ENCODE measurements at regions not wholly inside any gene's neighbourhood (a gene's known extent, or its start where the extent isn't known, plus 50 kb on each side); places are given as distances from the start of the nearest gene placed in this dataset.

DNA sequence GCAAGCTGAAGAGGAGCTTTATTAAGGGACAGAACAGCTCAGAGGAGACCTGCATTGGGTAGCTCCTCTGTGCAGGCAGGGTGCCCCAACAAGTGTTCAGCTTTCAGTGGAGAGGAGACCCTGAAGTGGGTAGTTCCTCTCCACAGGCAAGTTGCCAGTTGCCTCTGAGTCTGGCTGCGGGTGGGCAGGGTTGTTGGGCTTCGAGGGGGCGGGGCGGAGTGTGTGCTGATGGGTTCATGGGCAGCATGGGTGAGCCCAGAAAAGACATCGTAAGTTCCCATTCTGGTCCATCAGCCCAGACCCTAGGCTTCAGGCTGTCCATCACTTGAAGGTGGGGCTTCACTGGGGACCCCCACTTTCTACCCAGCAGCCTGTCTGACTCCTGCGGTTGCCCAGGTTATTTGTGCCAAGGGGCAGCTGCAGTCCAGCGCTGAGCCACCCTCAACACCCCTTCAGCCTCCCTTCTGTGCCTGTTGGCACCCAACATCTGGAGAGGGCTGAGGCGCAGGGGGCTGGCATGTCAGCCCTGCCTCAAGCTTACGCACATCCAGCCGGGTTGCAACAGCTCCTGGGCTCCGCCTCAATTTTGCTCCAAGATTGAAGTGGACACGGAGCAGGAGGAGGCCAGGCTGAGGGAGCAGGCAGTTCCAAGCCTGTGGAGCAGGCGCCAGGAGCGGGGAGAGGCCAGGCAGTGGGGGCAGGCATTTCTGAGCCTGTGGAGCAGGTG is 350.5 kb upstream of the PCDH20 start:
- no peaks in the 10 kb centered on the region for H3K27me3 ChIP-seq (ENCODE audit: control insufficient read depth, insufficient read depth, low read length)
- H3K4me1 ChIP-seq (ENCODE audit: control insufficient read depth, insufficient read depth, low read length) = no peaks in the 10 kb centered on the region
- no peak overlapping the region for H3K27ac ChIP-seq (ENCODE audit: low read depth, low read length)
- no peak overlapping the region for H3K4me3 ChIP-seq (ENCODE audit: low read depth, low read length)
- H3K9me3 ChIP-seq (ENCODE audit: control insufficient read depth, insufficient read depth, low read depth, low read length) = no peaks in the 10 kb centered on the region
- H3K9ac ChIP-seq (ENCODE audit: low read length) = no peak overlapping the region
- no peaks in the 10 kb centered on the region for H3K36me3 ChIP-seq (ENCODE audit: control insufficient read depth, insufficient read depth, low read length)

DNA sequence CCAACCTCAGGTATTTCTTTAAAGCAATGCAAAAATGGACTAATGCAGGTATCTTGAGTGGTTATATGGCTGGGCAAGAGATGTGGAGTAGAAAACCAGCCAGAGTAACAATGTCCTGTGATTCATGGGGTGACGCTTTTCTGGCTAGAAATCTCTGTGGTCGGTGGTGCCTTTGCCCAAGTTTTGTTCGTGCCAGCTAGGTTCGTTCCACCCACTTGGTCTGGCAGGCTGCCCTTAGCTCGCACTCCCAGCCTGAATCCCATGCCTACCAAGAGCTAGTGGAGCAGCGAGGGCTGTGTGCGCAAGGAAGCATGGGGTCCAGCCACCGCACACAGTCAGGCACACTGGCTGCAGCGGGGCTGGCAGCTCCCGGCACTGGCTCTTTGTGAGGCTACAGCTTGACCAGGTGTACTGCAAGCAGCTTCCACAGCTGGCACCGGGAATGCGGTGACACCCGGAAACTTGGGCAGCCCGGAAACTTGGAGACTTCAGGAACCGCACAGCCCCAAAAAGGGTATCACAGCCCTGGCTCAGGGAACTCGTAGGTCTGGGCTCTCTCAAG is 349.6 kb upstream of the PCDH20 start:
- H3K36me3 ChIP-seq (ENCODE audit: control insufficient read depth, insufficient read depth, low read length) = no peaks in the 10 kb centered on the region
- H3K27ac ChIP-seq (ENCODE audit: low read depth, low read length) = no peak overlapping the region
- no peaks in the 10 kb centered on the region for H3K4me1 ChIP-seq (ENCODE audit: control insufficient read depth, insufficient read depth, low read length)

DNA sequence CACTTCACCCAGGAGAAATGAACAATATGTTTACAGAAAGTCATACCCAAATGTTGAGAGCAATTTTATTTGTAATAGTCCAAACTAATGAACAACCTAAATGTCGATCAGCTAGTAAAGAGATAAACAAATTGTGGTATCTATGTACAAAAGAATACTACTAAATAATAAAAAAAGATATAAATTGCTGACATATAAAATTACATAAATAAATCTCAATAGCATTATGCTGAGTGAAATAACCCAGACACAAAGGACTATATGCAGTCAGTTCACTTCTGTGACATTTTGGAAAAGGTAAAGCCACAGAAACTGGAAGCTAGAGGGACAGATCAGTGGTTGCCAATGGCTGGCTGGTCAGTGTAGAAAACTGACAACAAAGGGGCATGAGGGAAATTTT is 346.0 kb upstream of the PCDH20 start:
- Histone ChIP-seq H3K9me3 (ENCODE audit: control insufficient read depth, insufficient read depth, low read depth, low read length) (no peaks in the 10 kb centered on the region), H3K9ac (ENCODE audit: low read length) (no peak overlapping the region), H3K4me1 (ENCODE audit: control insufficient read depth, insufficient read depth, low read length) (no peaks in the 10 kb centered on the region), H3K4me3 (ENCODE audit: low read depth, low read length) (no peak overlapping the region), H3K27ac (ENCODE audit: low read depth, low read length) (no peak overlapping the region), H3K36me3 (ENCODE audit: control insufficient read depth, insufficient read depth, low read length) (no peaks in the 10 kb centered on the region), H3K27me3 (ENCODE audit: control insufficient read depth, insufficient read depth, low read length) (no peaks in the 10 kb centered on the region)

More for the DNA sequence above, 349.6 kb upstream of the PCDH20 start:
- H3K27me3 ChIP-seq (ENCODE audit: control insufficient read depth, insufficient read depth, low read length) = no peaks in the 10 kb centered on the region
- H3K4me3 ChIP-seq (ENCODE audit: low read depth, low read length) = no peak overlapping the region
- no peak overlapping the region for H3K9ac ChIP-seq (ENCODE audit: low read length)
- no peaks in the 10 kb centered on the region for H3K9me3 ChIP-seq (ENCODE audit: control insufficient read depth, insufficient read depth, low read depth, low read length)

DNA sequence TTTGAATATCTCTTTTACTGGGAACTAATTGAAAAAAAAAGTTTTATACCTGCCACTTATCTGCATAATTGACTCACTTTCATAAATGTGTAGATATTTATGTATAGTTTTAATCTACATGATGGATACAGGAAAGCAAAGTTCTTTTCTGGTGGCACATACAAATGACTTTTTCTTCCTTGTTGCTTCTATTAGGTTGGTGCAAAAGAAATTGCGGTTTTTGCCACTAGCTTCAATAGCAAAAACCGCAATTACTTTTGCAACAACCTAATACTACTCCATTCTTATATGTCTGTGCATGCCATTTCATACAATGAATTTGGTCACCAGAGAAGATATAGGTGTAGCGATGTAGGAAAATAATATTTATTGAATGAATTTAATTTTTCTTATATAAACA is 344.5 kb upstream of the PCDH20 start:
- Histone ChIP-seq H3K27ac (ENCODE audit: low read depth, low read length) (no peak overlapping the region), H3K36me3 (ENCODE audit: control insufficient read depth, insufficient read depth, low read length) (no peaks in the 10 kb centered on the region), H3K4me3 (ENCODE audit: low read depth, low read length) (no peak overlapping the region), H3K9me3 (ENCODE audit: control insufficient read depth, insufficient read depth, low read depth, low read length) (peaks cover 4% of the 10 kb centered on the region; the same call in 1 of the 2 replicates), H3K27me3 (ENCODE audit: control insufficient read depth, insufficient read depth, low read length) (no peaks in the 10 kb centered on the region), H3K4me1 (ENCODE audit: control insufficient read depth, insufficient read depth, low read length) (no peaks in the 10 kb centered on the region), H3K9ac (ENCODE audit: low read length) (no peak overlapping the region)

DNA sequence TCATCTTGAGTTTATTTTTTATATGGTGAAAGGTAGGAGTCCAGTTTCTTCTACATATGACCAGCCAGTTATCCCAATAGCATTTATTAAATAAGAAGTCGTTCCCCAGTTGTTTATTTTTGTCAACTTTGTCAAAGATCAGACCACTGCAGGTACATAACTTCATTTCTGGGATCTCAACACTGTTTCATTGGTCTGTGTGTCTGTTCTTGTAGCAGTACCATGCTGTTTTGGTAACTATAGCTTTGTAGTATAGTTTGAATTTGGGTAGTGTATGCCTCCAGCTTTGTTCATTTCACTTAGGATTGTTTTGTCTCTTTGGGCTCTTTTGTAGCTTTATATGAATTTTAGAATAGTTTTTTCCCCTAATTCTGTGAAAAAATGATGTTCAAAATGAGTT is 340.4 kb upstream of the PCDH20 start:
- Histone ChIP-seq H3K27me3 (ENCODE audit: control insufficient read depth, insufficient read depth, low read length) (no peaks in the 10 kb centered on the region), H3K27ac (ENCODE audit: low read depth, low read length) (no peak overlapping the region), H3K9me3 (ENCODE audit: control insufficient read depth, insufficient read depth, low read depth, low read length) (peaks cover 4% of the 10 kb centered on the region; the same call in 1 of the 2 replicates), H3K4me1 (ENCODE audit: control insufficient read depth, insufficient read depth, low read length) (no peaks in the 10 kb centered on the region), H3K4me3 (ENCODE audit: low read depth, low read length) (no peak overlapping the region), H3K9ac (ENCODE audit: low read length) (no peak overlapping the region), H3K36me3 (ENCODE audit: control insufficient read depth, insufficient read depth, low read length) (no peaks in the 10 kb centered on the region)

DNA sequence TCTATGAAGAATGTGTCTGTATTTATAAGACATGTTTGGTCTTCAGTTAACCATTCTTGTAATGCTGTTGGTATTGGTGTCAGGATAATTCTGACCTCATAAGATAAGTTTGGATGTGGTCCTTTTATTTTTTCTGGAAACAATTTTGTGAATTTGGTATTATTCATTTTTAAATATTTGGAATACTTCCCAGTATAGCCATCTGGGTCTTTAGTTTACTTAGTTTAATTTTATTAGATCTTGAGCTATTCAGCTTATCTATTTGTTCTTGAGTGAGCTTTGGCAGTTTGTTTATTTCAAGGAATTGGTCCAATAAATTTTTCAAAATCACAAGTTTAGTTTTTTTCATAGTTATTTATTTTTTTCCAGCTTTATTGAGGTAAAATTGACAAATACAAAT is 335.4 kb upstream of the PCDH20 start:
- Histone ChIP-seq H3K4me1 (ENCODE audit: control insufficient read depth, insufficient read depth, low read length) (no peaks in the 10 kb centered on the region), H3K27me3 (ENCODE audit: control insufficient read depth, insufficient read depth, low read length) (no peaks in the 10 kb centered on the region; the same call in 1 of the 2 replicates), H3K27ac (ENCODE audit: low read depth, low read length) (no peak overlapping the region), H3K9me3 (ENCODE audit: control insufficient read depth, insufficient read depth, low read depth, low read length) (peaks cover 2% of the 10 kb centered on the region; the same call in 1 of the 2 replicates), H3K36me3 (ENCODE audit: control insufficient read depth, insufficient read depth, low read length) (no peaks in the 10 kb centered on the region), H3K4me3 (ENCODE audit: low read depth, low read length) (no peak overlapping the region), H3K9ac (ENCODE audit: low read length) (no peak overlapping the region)

DNA sequence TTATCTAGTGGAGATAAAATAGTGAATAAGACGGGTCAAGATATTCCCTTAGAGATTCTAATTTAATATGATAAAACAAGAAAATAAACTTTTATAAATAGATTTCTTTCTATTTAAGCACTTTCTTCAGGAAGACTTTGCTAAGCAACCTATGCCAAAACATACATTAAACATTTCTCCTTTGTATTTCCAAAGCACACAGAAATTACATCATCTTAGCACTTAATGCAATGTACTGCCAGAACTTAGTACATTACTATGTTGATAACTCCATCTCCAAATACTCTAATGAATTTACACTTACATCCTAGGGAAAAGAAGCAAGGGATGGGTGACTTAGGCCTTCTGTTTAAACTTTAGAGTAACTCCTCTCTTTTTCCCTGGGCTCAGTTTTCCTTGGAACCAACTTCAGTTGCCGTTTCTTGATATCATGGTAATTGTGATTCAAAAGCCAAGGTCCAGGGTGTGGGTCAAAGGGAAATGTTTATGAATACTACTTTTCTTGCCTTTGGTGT is 322.6 kb upstream of the PCDH20 start:
- Histone ChIP-seq H3K4me3 (ENCODE audit: low read depth, low read length) (no peak overlapping the region), H3K27ac (ENCODE audit: low read depth, low read length) (no peak overlapping the region), H3K27me3 (ENCODE audit: control insufficient read depth, insufficient read depth, low read length) (no peaks in the 10 kb centered on the region)

DNA sequence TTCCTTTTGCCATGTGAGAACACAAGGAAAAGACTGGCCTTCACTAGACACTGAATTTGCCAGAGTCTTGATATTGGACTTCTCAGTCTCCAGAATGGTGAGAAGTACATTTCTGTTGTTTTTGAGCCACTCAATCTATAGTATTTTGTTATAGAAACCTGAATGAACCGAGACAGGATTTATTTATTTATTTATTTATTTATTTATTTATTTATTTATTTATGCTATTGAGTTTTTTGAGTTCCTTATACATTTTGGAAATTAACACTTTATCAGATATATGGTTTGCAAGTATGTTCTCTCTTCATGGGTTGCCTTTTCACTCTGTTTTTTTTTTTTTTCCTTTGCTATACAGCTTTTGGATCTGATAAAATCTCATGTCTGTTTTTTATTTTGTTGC is 319.0 kb upstream of the PCDH20 start:
- Histone ChIP-seq H3K27ac (ENCODE audit: low read depth, low read length) (no peak overlapping the region), H3K27me3 (ENCODE audit: control insufficient read depth, insufficient read depth, low read length) (no peaks in the 10 kb centered on the region)

More for the DNA sequence above, 322.6 kb upstream of the PCDH20 start:
- Histone ChIP-seq H3K9ac (ENCODE audit: low read length) (no peak overlapping the region), H3K36me3 (ENCODE audit: control insufficient read depth, insufficient read depth, low read length) (no peaks in the 10 kb centered on the region), H3K4me1 (ENCODE audit: control insufficient read depth, insufficient read depth, low read length) (no peaks in the 10 kb centered on the region), H3K9me3 (ENCODE audit: control insufficient read depth, insufficient read depth, low read depth, low read length) (no peaks in the 10 kb centered on the region)

DNA sequence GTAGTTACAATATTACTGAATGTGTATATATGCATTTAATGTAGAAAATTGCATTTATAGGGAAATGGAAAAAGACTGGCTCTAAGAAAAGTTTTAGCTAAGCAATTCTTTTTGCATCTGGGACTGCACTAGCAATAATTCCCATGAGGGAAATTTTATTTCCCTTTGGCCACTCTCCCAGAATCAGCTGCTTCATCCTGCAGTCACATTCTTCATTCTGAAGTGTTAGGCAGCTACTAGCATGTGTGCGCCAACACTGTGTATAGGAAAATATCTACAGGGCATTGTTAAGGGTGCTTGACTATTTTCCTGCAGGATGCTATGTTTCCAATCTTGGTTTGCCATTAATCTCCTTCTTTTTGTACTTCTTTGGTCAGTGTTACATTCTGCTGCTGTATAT is 312.8 kb upstream of the PCDH20 start:
- Histone ChIP-seq H3K9ac (ENCODE audit: low read length) (no peak overlapping the region), H3K36me3 (ENCODE audit: control insufficient read depth, insufficient read depth, low read length) (no peaks in the 10 kb centered on the region), H3K4me3 (ENCODE audit: low read depth, low read length) (no peak overlapping the region), H3K27me3 (ENCODE audit: control insufficient read depth, insufficient read depth, low read length) (no peaks in the 10 kb centered on the region), H3K27ac (ENCODE audit: low read depth, low read length) (no peak overlapping the region), H3K4me1 (ENCODE audit: control insufficient read depth, insufficient read depth, low read length) (no peaks in the 10 kb centered on the region), H3K9me3 (ENCODE audit: control insufficient read depth, insufficient read depth, low read depth, low read length) (no peaks in the 10 kb centered on the region)

More for the DNA sequence above, 319.0 kb upstream of the PCDH20 start:
- no peak overlapping the region for H3K9ac ChIP-seq (ENCODE audit: low read length)
- no peaks in the 10 kb centered on the region for H3K9me3 ChIP-seq (ENCODE audit: control insufficient read depth, insufficient read depth, low read depth, low read length)
- no peaks in the 10 kb centered on the region for H3K36me3 ChIP-seq (ENCODE audit: control insufficient read depth, insufficient read depth, low read length)
- no peak overlapping the region for H3K4me3 ChIP-seq (ENCODE audit: low read depth, low read length)
- no peaks in the 10 kb centered on the region for H3K4me1 ChIP-seq (ENCODE audit: control insufficient read depth, insufficient read depth, low read length)

DNA sequence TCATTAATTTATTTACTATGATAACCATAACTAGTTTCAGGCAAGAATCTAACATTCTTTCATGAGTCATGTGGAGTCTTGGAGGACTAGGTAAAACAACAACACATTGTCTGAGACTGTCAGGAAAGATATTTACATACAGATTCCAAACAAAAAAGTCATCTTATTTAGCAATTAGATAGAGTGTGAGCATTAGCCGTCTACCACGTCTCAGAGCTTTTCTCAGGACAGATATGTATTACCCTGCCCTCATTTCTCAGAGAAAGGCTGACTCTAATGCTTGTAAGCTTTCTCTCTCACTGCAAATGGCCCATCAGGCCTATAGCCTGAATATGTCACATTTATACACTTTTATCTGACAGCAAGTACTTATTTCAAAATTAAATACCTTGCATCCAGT is 312.1 kb upstream of the PCDH20 start:
- Histone ChIP-seq H3K4me1 (ENCODE audit: control insufficient read depth, insufficient read depth, low read length) (no peaks in the 10 kb centered on the region), H3K36me3 (ENCODE audit: control insufficient read depth, insufficient read depth, low read length) (no peaks in the 10 kb centered on the region), H3K4me3 (ENCODE audit: low read depth, low read length) (no peak overlapping the region), H3K27me3 (ENCODE audit: control insufficient read depth, insufficient read depth, low read length) (no peaks in the 10 kb centered on the region), H3K9ac (ENCODE audit: low read length) (no peak overlapping the region), H3K27ac (ENCODE audit: low read depth, low read length) (no peak overlapping the region), H3K9me3 (ENCODE audit: control insufficient read depth, insufficient read depth, low read depth, low read length) (no peaks in the 10 kb centered on the region)

DNA sequence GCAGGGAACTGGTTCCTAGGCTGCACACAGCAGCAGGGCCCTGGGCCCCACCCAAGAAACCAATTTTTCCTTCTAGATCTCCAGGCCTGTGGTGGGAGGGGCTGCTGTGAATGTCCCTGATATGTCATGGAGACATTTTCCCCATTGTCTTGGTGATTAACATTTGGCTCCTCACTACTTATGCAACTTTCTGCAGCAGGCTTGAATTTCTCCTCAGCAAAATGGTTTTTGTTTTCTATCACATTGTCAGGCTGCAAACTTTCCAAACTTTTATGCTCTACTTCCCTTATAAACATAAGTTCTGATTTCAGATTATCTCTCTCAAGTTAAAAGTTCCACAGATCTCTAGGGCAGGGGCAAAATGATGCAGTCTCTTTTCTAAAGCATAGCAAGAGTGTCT is 310.2 kb upstream of the PCDH20 start:
- H3K9ac ChIP-seq (ENCODE audit: low read length) = no peak overlapping the region
- no peak overlapping the region for H3K27ac ChIP-seq (ENCODE audit: low read depth, low read length)
- H3K36me3 ChIP-seq (ENCODE audit: control insufficient read depth, insufficient read depth, low read length) = no peaks in the 10 kb centered on the region
- no peaks in the 10 kb centered on the region for H3K4me1 ChIP-seq (ENCODE audit: control insufficient read depth, insufficient read depth, low read length)
- no peaks in the 10 kb centered on the region for H3K9me3 ChIP-seq (ENCODE audit: control insufficient read depth, insufficient read depth, low read depth, low read length)
- no peak overlapping the region for H3K4me3 ChIP-seq (ENCODE audit: low read depth, low read length)
- no peaks in the 10 kb centered on the region for H3K27me3 ChIP-seq (ENCODE audit: control insufficient read depth, insufficient read depth, low read length)
